ENCODE measurements at regions not wholly inside any gene's neighbourhood (a gene's known extent, or its start where the extent isn't known, plus 50 kb on each side); places are given as distances from the start of the nearest gene placed in this dataset.

DNA sequence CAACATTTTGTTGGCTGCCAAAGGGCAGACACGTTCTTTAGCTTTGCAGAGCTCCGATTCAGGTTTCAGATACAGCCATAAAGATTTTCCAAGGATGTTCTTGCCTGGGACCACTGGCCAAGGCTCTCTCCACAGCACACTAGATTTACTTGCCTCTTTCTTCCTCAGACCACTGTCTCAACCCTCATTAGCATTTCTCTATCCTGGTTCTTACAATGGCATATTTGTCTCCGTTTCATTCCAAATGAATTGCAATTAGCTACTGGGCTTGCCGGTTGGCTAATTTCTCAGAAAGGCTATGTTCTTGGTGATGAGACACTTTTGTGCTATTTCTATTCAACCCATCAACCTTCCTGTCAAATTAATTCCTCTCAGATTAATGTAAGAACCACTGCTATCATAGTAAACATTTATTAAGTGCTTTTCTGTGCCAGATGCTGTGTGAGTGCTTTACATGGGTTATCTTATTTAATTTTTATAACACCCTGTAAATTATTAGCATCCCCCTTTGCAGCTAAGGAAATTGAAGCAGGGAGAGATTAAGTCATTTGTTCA is 118.4 kb upstream of the NR3C1 start:
- TF ChIP-seq ZNF576 (CRISPR knock-in tag; IDR thresholded peaks at IDR 0.05) (no peak), IKZF1 (IDR thresholded peaks at IDR 0.05) (no peak), ZNF512 (CRISPR knock-in tag; IDR thresholded peaks at IDR 0.05) (no peak), TARDBP (CRISPR knock-in tag; IDR thresholded peaks at IDR 0.05) (no peak), MED1 (CRISPR knock-in tag; IDR thresholded peaks at IDR 0.05) (no peak), E2F5 (CRISPR knock-in tag; conservative IDR thresholded peaks at IDR 0.05) (no peak), ZNF761 (CRISPR knock-in tag; conservative IDR thresholded peaks at IDR 0.05) (no peak), ZNF383 (CRISPR knock-in tag; IDR thresholded peaks at IDR 0.05; ENCODE audit: borderline replicate concordance) (no peak), ZNF546 (CRISPR knock-in tag; conservative IDR thresholded peaks at IDR 0.05) (no peak), DZIP1 (CRISPR knock-in tag; IDR thresholded peaks at IDR 0.05) (no peak)
- TF ChIP-seq, protein P1, sequence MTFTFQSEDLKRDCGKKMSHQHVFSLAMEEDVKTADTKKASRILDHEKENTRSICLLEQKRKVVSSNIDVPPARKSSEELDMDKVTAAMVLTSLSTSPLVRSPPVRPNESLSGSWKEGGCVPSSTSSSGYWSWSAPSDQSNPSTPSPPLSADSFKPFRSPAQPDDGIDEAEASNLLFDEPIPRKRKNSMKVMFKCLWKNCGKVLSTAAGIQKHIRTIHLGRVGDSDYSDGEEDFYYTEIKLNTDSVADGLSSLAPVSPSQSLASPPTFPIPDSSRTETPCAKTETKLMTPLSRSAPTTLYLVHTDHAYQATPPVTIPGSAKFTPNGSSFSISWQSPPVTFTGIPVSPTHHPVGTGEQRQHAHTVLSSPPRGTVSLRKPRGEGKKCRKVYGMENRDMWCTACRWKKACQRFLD (CRISPR knock-in tag; IDR thresholded peaks at IDR 0.05; ENCODE audit: borderline replicate concordance) = no peak
- ATAC-seq (no peak), DNase-seq (ENCODE audit: low spot score) (no peak), FAIRE-seq (no peak)
- H4K20me1 ChIP-seq (ENCODE audit: insufficient read depth, low read length) = no peaks in the 10 kb centered on the region
- no TSS peak for BruUV-seq (replicated peaks)
- in situ Hi-C loops (cut with HindIII; ENCODE audit: extremely low pct_ligation_motif_present, low pct_unique_long_range_greater_than_20kb) (no loop called here), intact Hi-C loops (cut with micrococcal nuclease; ENCODE audit: unreplicated experiment) (no loop called here)
- no peak overlapping the region for H3K27ac ChIP-seq (ENCODE audit: extremely low read length, insufficient read depth, low read length)
- CTCF ChIA-PET (ENCODE audit: low intra/inter-chr PET ratio, low total read pairs) = no interaction called here
- no peaks in the 10 kb centered on the region for H3K27me3 ChIP-seq (ENCODE audit: control insufficient read depth in 1 of 2, insufficient read depth in 2 of 2, low read length in 2 of 2)
- H3K36me3 ChIP-seq (replicated peaks in 1 of 2; ENCODE audit: control insufficient read depth in 1 of 2, insufficient read depth in 2 of 2, low read length in 2 of 2) = no peaks in the 10 kb centered on the region
- no peaks in the 10 kb centered on the region for H3K79me2 ChIP-seq (ENCODE audit: insufficient read depth, low read length)
- peaks cover 15% of the 10 kb centered on the region for H3K4me1 ChIP-seq (ENCODE audit: insufficient read depth, low read length)
- 93% methylated on average over 4 of the region's 4 CpGs for WGBS (ENCODE audit: low lambda C conversion rate)
- POLR2A ChIA-PET = no interaction called here
- no peaks in the 10 kb centered on the region for H3K9me3 ChIP-seq (ENCODE audit: low read length)
- no peak overlapping the region for H3K4me2 ChIP-seq (ENCODE audit: low read depth, low read length)
- no peak overlapping the region for H2AFZ ChIP-seq (ENCODE audit: low read length)
- no peak overlapping the region for H3K9ac ChIP-seq (ENCODE audit: insufficient read depth, low read depth, low read length)
- no peak overlapping the region for H3K4me3 ChIP-seq (replicated peaks in 1 of 3; ENCODE audit: insufficient read depth in 1 of 3, low read depth in 2 of 3, low read length in 3 of 3)

All from HepG2 (cell line).